Progenitor cell of endocrine pancreas (in vitro differentiated cells): ENCODE measurements at regions not wholly inside any gene's neighbourhood (a gene's known extent, or its start where the extent isn't known, plus 50 kb on each side); places are given as distances from the start of the nearest gene placed in this dataset.
"Not testable (repeated sequence)": the region's sequence is repeated elsewhere in the genome, so short reads cannot be mapped to it uniquely, and the experiment has no call there.

Experiments
- DNase-seq: peaks from one replicate; pipeline ENCODE4 v3.0.0; 2021; ENCODE audit warnings: low spot score; ENCODE audit not compliant: unreplicated experiment
- H3K27ac Mint-ChIP-seq: 2 replicates; pipeline ENCODE4 v1.8.0; 2021; ENCODE audit warnings: mild to moderate bottlenecking, moderate library complexity, mixed read lengths
- H3K27me3 Mint-ChIP-seq: 2 replicates; pipeline ENCODE4 v1.8.0; 2021; ENCODE audit warnings: mixed read lengths
- H3K36me3 Mint-ChIP-seq: 2 replicates; pipeline ENCODE4 v1.8.0; 2022; ENCODE audit warnings: mixed read lengths; ENCODE audit not compliant: insufficient read depth
- H3K4me1 Mint-ChIP-seq: 2 replicates; pipeline ENCODE4 v1.8.0; 2021; ENCODE audit warnings: low read depth, mixed read lengths
- H3K4me3 Mint-ChIP-seq: 2 replicates; pipeline ENCODE4 v1.8.0; 2021; ENCODE audit warnings: low read depth, mild to moderate bottlenecking, moderate library complexity, mixed read lengths
- H3K9me3 Mint-ChIP-seq: 2 replicates; pipeline ENCODE4 v1.8.0; 2021; ENCODE audit warnings: low read depth, mixed read lengths
- CTCF ChIP-seq: fragments of 200-600 bp; sonication (generic); IDR thresholded peaks from one replicate; pipeline ENCODE4 v1.5.0; 2021; ENCODE audit warnings: antibody characterized with exemption, mild to moderate bottlenecking; ENCODE audit not compliant: unreplicated experiment

GRCh38 chrX:139008185-139008584, 296.7 kb upstream of the FGF13 start:
- no peak for TF ChIP-seq CTCF
- DNase-seq, result no peak
- Mint-ChIP-seq H3K27me3 (no peaks in the 10 kb centered on the region), H3K4me1 (peaks cover 14% of the 10 kb centered on the region), H3K9me3 (peaks cover 38% of the 10 kb centered on the region), H3K36me3 (peaks cover 9% of the 10 kb centered on the region), H3K27ac (no peak overlapping the region), H3K4me3 (no peak overlapping the region)

DNA sequence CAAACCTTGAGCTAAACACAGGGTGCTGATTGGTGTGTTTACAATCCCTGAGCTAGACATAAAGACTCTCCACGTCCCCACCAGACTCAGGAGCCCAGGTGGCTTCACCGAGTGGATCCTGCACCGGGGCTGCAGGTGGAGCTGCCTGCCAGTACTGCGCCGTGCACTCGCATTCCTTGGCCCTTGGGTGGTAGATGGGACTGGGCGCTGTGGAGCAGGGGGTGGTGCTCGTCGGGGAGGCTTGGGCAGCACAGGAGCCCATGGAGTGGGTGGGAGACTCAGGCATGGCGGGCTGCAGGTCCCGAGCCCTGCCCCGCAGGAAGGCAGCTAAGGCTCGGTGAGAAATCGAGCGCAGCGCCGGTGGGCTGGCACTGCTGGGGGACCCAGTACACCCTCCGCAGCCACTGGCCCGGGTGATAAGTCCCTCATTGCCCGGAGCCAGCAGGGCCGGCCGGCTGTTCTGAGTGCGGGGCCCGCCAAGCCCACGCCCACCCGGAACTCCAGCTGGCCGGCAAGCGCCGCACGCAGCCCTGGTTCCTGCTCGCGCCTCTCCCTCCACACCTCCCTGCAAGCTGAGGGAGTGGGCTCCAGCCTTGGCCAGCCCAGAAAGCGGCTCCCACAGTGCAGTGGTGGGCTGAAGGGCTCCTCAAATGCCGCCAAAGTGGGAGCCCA, 292.5 kb upstream of the FGF13 start:
- not testable (repeated sequence) for H3K4me3 Mint-ChIP-seq, DNase-seq, H3K27me3 Mint-ChIP-seq, H3K27ac Mint-ChIP-seq
- H3K36me3 Mint-ChIP-seq, result peaks cover 12% of the 10 kb centered on the region
- H3K4me1 Mint-ChIP-seq, result peaks cover 16% of the 10 kb centered on the region
- H3K9me3 Mint-ChIP-seq, result peaks cover 24% of the 10 kb centered on the region

DNA sequence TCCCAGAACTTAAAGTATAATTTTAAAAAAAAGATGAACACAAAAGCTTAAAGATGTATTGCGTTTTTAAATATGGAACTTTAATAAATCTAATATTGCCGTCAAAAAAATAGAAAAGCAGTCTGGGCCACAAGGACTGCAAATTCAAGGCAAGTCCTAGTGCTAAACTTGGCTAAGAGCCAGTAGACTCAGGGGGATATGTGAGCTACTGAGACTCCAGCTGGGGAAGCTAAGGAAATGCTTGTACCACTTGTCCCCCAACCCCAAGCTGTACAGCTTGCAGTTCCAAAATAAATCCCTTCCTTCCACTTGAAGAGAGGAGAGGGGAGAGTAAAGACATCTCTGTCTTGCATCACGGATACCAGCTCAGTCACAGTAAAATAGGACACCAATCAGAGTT, 290.8 kb upstream of the FGF13 start:
- Mint-ChIP-seq H3K36me3 (peaks cover 15% of the 10 kb centered on the region), H3K4me3 (no peak overlapping the region), H3K27ac (no peak overlapping the region), H3K9me3 (peaks cover 29% of the 10 kb centered on the region), H3K27me3 (no peaks in the 10 kb centered on the region), H3K4me1 (peaks cover 5% of the 10 kb centered on the region)
- no peak for TF ChIP-seq CTCF
- no peak for DNase-seq

GRCh38 chrX:138996268-138996667, 284.8 kb upstream of the FGF13 start:
- H3K36me3 Mint-ChIP-seq, result peaks cover 9% of the 10 kb centered on the region
- DNase-seq, result no peak
- H3K4me3 Mint-ChIP-seq, result no peak overlapping the region
- no peak overlapping the region for H3K27ac Mint-ChIP-seq
- TF ChIP-seq CTCF, result no peak
- H3K4me1 Mint-ChIP-seq, result peaks cover 5% of the 10 kb centered on the region
- H3K27me3 Mint-ChIP-seq, result no peaks in the 10 kb centered on the region
- peaks cover 34% of the 10 kb centered on the region for H3K9me3 Mint-ChIP-seq

- DNase-seq, result no peak
- Mint-ChIP-seq H3K4me1 (peaks cover 5% of the 10 kb centered on the region), H3K27ac (no peak overlapping the region), H3K27me3 (no peaks in the 10 kb centered on the region), H3K4me3 (no peak overlapping the region), H3K36me3 (peaks cover 9% of the 10 kb centered on the region), H3K9me3 (peaks cover 32% of the 10 kb centered on the region)
- no peak for TF ChIP-seq CTCF
These were observed 283.9 kb upstream of the FGF13 start for GRCh38 chrX:138995458-138995857.

GRCh38 chrX:138990425-138990824, 278.9 kb upstream of the FGF13 start:
- H3K9me3 Mint-ChIP-seq, H3K27me3 Mint-ChIP-seq, DNase-seq, H3K27ac Mint-ChIP-seq, H3K4me1 Mint-ChIP-seq, H3K36me3 Mint-ChIP-seq, H3K4me3 Mint-ChIP-seq: not testable (repeated sequence)
